GM12874 (cell line): ENCODE measurements at regions not wholly inside any gene's neighbourhood (a gene's known extent, or its start where the extent isn't known, plus 50 kb on each side); places are given as distances from the start of the nearest gene placed in this dataset.

Source experiments
- TF ChIP-seq, protein P1 (sequence below): IDR thresholded peaks from 2 replicates; pipeline ENCODE4 v1.5.1; 2011; ENCODE audit warnings: low read depth, mild to moderate bottlenecking, control low read depth, low read length, moderate library complexity; ENCODE audit not compliant: insufficient read depth

DNA sequence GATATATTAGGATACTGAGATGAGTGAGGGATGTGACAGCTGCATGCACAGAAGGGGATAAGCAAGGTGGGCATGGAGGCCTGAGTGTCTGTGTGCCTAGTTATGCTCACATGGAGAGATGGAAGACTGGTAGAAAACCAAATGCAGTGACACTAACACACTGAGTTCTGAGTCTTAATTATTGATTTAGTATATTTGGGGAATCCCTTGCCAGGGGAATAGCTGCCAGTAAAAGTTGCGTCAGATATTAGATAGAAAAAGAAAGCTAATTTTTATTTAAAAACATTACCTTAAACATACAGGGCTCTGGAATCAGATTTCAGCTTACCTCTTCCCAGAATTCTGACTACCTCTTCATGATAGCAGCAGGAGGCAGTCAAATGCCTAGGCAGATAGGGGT is 620.5 kb downstream of the METTL15 start:
- TF ChIP-seq, protein P1, sequence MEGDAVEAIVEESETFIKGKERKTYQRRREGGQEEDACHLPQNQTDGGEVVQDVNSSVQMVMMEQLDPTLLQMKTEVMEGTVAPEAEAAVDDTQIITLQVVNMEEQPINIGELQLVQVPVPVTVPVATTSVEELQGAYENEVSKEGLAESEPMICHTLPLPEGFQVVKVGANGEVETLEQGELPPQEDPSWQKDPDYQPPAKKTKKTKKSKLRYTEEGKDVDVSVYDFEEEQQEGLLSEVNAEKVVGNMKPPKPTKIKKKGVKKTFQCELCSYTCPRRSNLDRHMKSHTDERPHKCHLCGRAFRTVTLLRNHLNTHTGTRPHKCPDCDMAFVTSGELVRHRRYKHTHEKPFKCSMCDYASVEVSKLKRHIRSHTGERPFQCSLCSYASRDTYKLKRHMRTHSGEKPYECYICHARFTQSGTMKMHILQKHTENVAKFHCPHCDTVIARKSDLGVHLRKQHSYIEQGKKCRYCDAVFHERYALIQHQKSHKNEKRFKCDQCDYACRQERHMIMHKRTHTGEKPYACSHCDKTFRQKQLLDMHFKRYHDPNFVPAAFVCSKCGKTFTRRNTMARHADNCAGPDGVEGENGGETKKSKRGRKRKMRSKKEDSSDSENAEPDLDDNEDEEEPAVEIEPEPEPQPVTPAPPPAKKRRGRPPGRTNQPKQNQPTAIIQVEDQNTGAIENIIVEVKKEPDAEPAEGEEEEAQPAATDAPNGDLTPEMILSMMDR = no peak

- TF ChIP-seq, protein P1 = no peak
These were observed 619.1 kb downstream of the METTL15 start for GRCh38 chr11:28727254-28727653.

DNA sequence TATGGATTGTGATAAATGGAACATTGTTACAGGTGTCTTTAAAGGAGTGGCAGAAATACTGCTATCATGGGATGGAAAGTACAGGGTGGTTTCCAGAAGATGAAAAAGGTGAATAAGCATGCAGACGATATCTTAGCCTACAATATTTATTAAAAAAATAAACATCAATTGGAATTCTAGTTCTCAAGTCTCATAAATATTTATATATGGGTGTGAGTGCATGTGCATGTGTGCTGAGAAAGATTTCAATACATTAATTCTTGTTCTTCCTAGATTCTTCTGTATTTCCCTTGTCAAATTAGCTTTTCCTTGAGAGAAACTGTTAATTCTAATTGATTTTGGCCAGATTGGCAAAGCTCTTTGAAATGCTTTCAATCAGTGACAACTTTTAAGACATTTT is 618.2 kb downstream of the METTL15 start:
- TF ChIP-seq, protein P1 = no peak

DNA sequence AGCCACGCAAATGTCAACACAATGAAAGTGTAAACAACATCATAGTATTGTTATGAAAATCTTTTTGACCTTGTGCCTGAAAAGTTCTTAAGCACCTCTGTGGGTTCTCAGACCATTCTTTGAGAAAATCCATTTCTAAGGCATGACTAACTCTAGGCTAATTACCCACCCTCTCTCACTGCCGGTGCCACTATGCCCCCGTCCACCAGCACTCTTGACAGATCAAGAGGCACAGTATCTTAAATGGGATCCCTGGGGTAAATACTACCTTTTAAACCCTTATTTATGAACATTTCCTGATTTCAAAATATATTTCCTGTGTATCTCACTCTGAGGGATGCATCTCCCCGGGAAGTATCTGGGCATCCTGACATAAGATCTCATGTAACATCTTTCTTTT is 607.5 kb downstream of the METTL15 start:
- TF ChIP-seq, protein P1 = no peak

DNA sequence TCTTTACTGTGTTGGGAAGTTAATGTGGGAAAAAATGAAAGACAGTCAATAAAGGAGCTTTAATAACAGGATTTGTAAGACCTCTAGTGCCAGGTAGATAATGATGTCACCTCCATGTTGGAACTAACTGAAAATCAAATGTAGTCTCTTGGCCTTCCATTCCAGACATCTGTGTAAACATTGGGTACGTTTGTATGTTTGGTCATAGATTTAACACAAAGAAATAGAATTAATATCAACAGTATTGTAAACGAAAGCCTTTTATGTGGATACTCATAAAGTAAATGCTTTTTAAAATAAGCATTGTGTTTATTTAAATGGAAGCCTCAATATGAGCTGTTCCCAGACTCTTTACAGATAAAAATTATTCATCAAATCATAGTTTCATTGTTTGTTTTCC is 605.7 kb downstream of the METTL15 start:
- TF ChIP-seq, protein P1 = no peak

- TF ChIP-seq, protein P1 = no peak
These were observed 599.9 kb downstream of the METTL15 start for GRCh38 chr11:28708075-28708474.

DNA sequence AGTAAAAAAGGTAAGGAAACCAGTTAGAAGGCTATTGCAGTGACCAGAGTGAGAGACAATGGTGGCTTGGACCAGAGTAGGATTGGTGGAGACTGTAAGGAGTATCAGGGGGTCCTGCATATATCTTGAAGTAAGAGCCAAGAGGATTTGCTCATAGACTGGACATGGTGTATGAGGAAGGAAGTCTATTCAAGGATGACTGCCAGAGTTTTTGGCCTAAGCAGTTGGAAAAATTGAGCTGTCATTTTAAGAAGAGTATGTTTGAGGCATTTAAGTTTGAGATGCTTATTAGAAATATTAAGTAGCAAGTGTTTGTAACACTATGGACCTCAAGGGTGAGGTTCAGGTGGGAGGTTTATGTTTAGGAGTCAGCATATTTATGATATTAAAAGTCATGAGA is 596.6 kb downstream of the METTL15 start:
- TF ChIP-seq, protein P1 = no peak

- TF ChIP-seq, protein P1 = no peak
These were observed 595.2 kb downstream of the METTL15 start for GRCh38 chr11:28703371-28703770.
